ENCODE measurements at regions not wholly inside any gene's neighbourhood (a gene's known extent, or its start where the extent isn't known, plus 50 kb on each side); places are given as distances from the start of the nearest gene placed in this dataset.

- DNase-seq (ENCODE audit: low read depth in 2 of 2): no peak
These were observed 148.7 kb upstream of the ADARB2 start for GRCh38 chr10:1886039-1886438.

DNA sequence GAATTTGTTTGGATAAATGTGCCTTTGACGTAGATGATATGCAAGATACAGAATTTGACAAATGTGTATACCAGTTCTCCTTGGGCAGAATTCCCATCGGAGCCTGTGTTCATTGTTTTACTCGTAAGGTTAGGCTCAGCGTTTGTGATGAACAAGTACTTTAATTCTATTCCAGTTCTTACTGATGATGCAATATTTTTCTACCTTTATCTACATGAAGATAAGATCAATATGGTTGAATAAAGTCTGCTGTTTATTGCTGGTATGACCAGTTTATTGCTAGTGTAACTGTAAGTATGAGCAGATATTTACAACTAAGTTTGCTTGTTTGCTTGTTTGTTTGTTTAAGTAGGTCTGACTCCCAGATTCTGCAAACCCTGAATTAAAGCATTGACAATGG lies 145.4 kb upstream of the ADARB2 start:
- DNase-seq (ENCODE audit: low read depth in 2 of 2): no peak

- no peak for DNase-seq (ENCODE audit: low read depth in 2 of 2)
These were observed 144.9 kb upstream of the ADARB2 start for GRCh38 chr10:1882180-1882579.

DNA sequence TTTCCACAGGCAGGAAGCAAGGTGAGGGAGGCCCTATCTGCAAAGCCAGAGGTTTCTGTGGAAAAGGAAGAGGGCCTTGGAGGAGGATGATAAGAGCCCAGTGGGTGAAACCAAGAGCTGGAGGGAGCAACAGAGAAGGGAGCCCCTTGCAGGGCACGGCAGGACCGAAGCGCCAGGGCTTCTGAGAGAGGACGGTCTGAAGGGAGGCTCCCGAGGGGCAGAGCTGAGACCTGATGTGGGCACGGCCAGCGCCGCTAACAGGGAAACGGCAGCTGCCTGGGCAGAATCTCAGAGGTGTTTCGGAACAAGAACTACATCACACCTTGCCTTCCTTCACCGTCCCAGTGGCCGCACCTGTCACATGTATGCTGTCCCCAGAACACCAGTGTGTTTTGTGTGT lies 144.3 kb upstream of the ADARB2 start:
- DNase-seq (ENCODE audit: low read depth in 2 of 2): no peak

GRCh38 chr10:1874533-1874932 lies 137.2 kb upstream of the ADARB2 start:
- no peak for DNase-seq (ENCODE audit: low read depth in 2 of 2)

- DNase-seq (ENCODE audit: low read depth in 2 of 2): no peak
These were observed 136.5 kb upstream of the ADARB2 start for GRCh38 chr10:1873661-1874315.

DNA sequence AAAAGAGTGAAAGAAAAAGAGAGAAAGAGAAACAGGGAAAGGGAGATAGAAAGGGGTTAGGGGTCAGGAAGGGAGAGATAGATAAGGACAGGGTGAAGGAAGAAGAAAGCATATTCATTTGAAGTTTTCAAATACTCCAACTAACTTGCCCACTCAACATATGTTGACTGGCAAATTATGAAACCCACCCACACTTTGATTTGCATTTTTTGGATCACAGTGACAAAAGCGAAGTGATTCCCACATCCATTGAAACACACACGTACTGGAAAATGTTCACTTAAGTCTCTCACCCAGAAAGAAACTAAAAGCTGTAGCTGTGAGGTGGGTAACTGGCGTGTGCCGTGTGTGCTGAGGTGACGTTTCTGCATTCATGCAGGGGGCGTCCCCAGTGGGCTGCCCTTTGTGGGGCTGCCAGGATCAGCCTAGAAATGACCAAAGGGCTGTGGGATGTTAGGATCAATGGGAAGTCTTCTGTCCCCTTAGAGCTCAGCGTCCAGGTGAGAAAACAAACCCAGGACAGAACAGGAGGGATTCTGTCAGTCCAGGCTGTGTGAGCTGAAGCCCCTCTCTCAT lies 134.9 kb upstream of the ADARB2 start:
- DNase-seq (ENCODE audit: low read depth in 2 of 2): no peak

- no peak for DNase-seq (ENCODE audit: low read depth in 2 of 2)
These were observed 133.2 kb upstream of the ADARB2 start for GRCh38 chr10:1870491-1870890.

GRCh38 chr10:1869861-1870260 lies 132.5 kb upstream of the ADARB2 start:
- no peak for DNase-seq (ENCODE audit: low read depth in 2 of 2)

DNA sequence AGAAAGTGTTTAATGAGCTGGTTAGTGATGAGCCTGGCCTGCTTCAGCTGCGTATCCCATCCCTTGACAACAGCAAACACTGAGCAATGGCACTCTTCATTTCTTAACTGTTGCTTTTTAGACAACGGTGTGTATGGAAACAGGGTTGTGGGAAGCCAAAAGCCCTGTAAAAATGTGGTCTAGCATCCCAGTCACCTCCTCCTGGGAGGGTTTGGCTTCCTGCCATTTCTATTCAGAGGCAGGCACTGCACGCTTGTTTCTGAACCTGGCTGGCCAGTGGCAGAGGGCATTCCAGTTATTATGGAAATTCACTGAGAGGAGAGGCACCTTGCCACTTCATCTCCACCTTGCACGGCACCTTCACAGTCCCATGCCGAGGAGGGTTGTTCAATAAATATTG lies 123.0 kb upstream of the ADARB2 start:
- DNase-seq (ENCODE audit: low read depth in 2 of 2): no peak

DNA sequence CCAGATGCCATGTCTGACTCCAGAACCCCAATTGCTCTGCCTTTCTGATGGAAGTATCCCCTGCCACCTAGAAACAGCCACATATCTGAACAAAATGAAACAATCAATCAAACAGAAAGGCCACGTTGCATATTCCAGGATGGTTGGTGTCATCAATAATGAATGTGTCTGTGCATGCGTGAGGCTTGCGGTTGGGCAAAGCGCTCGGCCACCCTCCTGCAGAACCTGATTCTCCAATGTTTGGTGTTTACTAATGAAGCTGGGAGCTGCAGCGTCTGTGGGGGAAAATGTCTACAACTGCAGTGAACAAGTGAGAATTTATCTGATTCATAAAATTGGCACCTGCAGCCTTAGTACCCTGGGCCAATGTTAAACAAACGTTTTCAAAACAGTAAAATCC lies 121.2 kb upstream of the ADARB2 start:
- DNase-seq (ENCODE audit: low read depth in 2 of 2): no peak

DNA sequence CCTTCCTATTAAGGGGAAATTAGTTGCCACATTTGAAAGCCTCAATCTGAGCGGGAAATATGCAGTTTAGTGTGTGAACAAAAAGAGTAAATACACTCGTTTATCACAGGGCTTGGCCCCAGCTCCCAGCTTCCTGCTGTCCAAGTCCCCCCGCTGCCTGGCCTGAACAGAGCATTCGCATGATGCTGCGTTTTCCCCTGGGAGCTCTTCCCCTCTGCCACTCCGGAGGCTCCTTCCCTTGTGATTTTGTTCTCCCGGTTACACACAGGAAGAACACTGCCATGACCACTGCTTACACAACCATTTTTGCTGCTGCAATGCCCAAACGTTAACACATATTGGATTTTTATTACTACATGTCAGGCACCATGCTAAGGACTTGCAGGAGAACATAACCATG lies 120.7 kb upstream of the ADARB2 start:
- no peak for DNase-seq (ENCODE audit: low read depth in 2 of 2)

DNA sequence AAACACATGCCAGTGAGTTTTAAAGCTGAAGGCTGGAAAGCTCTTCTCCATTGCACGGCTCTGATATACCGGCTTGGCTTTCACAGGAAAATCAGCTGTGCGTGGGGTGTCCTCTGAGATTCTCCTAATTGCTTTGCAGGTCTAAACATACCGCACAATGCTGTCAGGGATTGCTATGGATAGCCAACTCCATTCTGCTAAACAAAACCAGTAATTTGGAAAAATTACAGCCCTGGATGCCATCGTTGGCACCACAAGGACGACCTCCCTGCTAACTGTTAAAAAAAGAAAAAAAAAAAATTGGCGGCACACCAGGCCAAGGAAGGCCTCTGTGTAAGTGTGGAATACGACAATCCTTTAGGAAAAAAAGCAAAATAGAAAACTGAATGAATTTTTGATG lies 118.6 kb upstream of the ADARB2 start:
- DNase-seq (ENCODE audit: low read depth in 2 of 2): no peak

DNA sequence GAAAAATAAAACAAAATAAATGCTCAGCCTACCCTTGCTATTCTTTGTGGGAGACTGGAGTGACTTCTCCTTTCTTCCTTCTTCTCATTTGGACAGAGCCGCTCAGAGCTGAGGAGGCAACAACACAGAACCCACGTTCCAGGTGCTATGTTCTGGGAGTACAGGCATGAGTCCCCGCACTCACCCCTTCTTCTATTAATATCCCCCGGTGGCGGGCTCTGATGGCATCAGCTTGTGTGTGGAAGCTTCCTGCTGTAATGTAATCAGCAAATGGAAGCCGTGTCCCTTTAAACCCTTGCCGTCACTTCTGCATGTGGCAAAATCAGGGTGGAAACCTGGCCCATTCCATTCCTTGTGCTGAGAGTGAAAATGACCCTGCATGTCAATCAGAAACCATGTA lies 116.9 kb upstream of the ADARB2 start:
- no peak for DNase-seq (ENCODE audit: low read depth in 2 of 2)

GRCh38 chr10:1853801-1854200 lies 116.5 kb upstream of the ADARB2 start:
- DNase-seq (ENCODE audit: low read depth in 2 of 2): no peak

DNA sequence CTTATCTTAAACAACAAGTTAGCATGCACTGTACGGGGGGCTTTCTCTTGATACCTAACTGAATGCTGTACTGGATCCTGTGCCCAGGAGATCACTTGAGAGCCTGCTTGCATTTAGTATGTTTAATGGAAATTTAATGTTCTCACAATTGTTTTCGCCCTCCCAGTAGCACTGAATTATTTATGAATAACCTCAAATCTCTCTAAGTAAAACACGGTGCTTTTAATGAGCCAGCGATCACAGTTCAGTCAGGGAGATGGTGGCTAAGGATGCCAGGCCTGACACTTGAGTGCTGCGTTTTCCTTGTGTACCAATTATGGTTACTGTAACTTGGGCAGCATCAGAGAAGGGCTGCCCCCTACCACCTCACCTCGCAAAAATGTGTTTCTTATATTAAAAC lies 115.5 kb upstream of the ADARB2 start:
- no peak for DNase-seq (ENCODE audit: low read depth in 2 of 2)

DNA sequence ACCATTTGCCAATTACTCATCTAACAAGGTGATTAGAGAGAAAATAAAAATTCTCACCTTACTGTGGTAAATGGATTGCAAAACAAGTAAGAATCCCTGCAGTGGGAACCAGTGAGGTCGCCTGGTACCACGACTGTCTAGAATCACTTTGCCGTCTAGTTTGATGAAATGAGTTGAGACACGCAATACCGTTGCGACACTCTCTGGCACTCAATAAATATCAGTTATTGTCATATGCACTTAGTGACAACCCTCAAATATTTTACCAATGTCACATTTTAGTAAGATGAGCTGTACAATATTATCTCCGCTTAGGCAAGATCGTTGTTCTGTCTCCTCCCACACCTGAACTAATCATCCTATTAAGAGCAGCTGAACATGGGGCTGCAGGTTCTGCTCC lies 114.4 kb upstream of the ADARB2 start:
- no peak for DNase-seq (ENCODE audit: low read depth in 2 of 2)

GRCh38 chr10:1850971-1851527 lies 113.7 kb upstream of the ADARB2 start:
- DNase-seq (ENCODE audit: low read depth in 2 of 2): no peak

- DNase-seq (ENCODE audit: low read depth in 2 of 2): no peak
These were observed 110.0 kb upstream of the ADARB2 start for GRCh38 chr10:1847361-1847760.

GRCh38 chr10:1846032-1846431 lies 108.7 kb upstream of the ADARB2 start:
- no peak for DNase-seq (ENCODE audit: low read depth in 2 of 2)

GRCh38 chr10:1841759-1842158 lies 104.4 kb upstream of the ADARB2 start:
- DNase-seq (ENCODE audit: low read depth in 2 of 2): no peak

DNA sequence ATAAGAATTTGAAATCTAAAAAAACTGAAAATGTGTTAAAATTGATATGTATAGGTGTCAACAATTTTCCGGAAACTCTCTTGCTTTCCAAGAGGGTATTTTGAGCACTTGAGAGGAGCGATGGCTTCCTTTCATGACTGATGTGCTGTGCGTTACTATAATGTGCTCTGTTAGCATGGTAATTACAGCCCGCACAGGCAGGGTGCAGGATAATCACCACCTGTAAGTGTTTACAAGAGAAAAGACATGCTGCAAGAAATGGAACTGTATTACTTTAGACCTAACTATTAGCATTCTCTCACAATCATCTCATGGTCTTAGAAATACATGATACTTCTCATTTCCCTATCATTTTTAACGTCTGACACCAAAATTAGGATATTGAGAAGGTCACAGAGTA lies 92.4 kb upstream of the ADARB2 start:
- DNase-seq (ENCODE audit: low read depth in 2 of 2): no peak

GRCh38 chr10:1824928-1825327 lies 87.6 kb upstream of the ADARB2 start:
- DNase-seq (ENCODE audit: low read depth in 2 of 2): no peak

DNA sequence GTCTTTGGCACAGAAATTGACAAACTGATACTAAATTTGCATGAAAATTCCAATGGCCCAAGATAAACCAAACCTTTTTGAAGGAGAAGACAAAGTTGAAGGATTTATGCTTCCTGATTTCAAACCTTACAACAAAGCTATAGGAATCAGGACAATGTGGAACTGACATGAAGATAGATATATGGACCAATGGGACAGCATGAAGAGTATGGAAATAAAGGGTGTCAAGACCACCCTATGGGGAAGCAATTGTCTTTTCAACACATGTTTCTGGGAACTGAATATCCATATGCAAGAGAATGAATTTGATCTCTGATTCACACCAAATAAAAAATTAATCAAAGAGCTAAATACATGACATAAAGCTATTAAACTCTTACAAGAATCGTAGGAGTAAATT lies 77.2 kb upstream of the ADARB2 start:
- no peak for DNase-seq (ENCODE audit: low read depth in 2 of 2)

All from stimulated activated CD8-positive, alpha-beta memory T cell treated with anti-CD3 and anti-CD28 coated beads, Interleukin-2, amount 100 ng/mL, for 1 hour (primary cell).